HEK293 (cell line): ENCODE measurements at regions not wholly inside any gene's neighbourhood (a gene's known extent, or its start where the extent isn't known, plus 50 kb on each side); places are given as distances from the start of the nearest gene placed in this dataset.

Experiments used
- KLF1 ChIP-seq: fragments of 450-650 bp; formaldehyde crosslinking; IDR thresholded peaks from 2 replicates; pipeline ENCODE4 v1.5.1; 2016; ENCODE audit warnings: missing biosample characterization, missing genetic modification characterization
- MEIS1 ChIP-seq: sonication (generic); formaldehyde crosslinking; IDR thresholded peaks from 2 replicates; pipeline ENCODE4 v1.8.1; 2022; ENCODE audit warnings: missing genetic modification reagents, mild to moderate bottlenecking, borderline replicate concordance
- SCRT2 ChIP-seq: fragments of 450-650 bp; formaldehyde crosslinking; IDR thresholded peaks from 2 replicates; pipeline ENCODE4 v1.5.1; 2016; ENCODE audit warnings: missing biosample characterization, missing genetic modification characterization
- YY1 ChIP-seq: fragments of 450-650 bp; formaldehyde crosslinking; IDR thresholded peaks from 2 replicates; pipeline ENCODE4 v1.5.1; 2018; ENCODE audit warnings: missing biosample characterization, missing genetic modification characterization
- ZBTB21 ChIP-seq: fragments of 450-650 bp; formaldehyde crosslinking; IDR thresholded peaks from 2 replicates; pipeline ENCODE4 v1.5.1; 2017; ENCODE audit warnings: missing biosample characterization, missing genetic modification characterization
- ZNF473 ChIP-seq: fragments of 450-650 bp; formaldehyde crosslinking; IDR thresholded peaks from 2 replicates; pipeline ENCODE4 v1.5.1; 2017; ENCODE audit warnings: missing biosample characterization, missing genetic modification characterization
- ZNF529 ChIP-seq: fragments of 450-650 bp; formaldehyde crosslinking; IDR thresholded peaks from 2 replicates; pipeline ENCODE4 v1.5.1; 2017; ENCODE audit warnings: missing genetic modification characterization, missing biosample characterization; ENCODE audit not compliant: insufficient replicate concordance
- ZNF623 ChIP-seq: fragments of 450-650 bp; formaldehyde crosslinking; IDR thresholded peaks from 2 replicates; pipeline ENCODE4 v1.5.1; 2016; ENCODE audit warnings: missing biosample characterization, missing genetic modification characterization
- ZNF639 ChIP-seq: fragments of 450-650 bp; formaldehyde crosslinking; IDR thresholded peaks from 2 replicates; pipeline ENCODE4 v1.5.1; 2016; ENCODE audit warnings: missing biosample characterization, missing genetic modification characterization
- TF ChIP-seq, protein P1 (sequence below): fragments of 450-650 bp; formaldehyde crosslinking; IDR thresholded peaks from 2 replicates; pipeline ENCODE4 v1.5.1; 2016; ENCODE audit warnings: missing biosample characterization, missing genetic modification characterization

DNA sequence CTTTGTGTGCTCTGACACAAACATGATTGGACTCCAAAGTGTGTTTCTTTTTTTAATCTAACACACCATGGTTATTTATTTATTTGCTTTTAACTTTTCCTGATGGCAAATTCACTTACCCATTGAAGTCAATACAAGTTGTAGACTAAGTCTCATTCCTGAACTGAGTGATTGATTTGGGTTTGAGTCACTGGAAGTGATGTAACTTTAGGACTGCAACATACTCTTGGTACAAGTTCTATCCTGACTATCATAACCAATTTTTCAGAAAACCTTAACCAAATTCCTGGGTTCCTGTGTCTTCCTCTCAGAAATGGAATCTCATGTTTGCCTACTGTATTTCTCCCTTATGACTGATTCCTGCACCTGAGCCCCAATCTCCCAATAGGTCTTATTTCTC, 590.0 kb upstream of the ROBO1 start:
- TF ChIP-seq SCRT2, result no peak
- no peak for TF ChIP-seq ZNF639 (tag by site-specific recombination)
- TF ChIP-seq, protein P1, sequence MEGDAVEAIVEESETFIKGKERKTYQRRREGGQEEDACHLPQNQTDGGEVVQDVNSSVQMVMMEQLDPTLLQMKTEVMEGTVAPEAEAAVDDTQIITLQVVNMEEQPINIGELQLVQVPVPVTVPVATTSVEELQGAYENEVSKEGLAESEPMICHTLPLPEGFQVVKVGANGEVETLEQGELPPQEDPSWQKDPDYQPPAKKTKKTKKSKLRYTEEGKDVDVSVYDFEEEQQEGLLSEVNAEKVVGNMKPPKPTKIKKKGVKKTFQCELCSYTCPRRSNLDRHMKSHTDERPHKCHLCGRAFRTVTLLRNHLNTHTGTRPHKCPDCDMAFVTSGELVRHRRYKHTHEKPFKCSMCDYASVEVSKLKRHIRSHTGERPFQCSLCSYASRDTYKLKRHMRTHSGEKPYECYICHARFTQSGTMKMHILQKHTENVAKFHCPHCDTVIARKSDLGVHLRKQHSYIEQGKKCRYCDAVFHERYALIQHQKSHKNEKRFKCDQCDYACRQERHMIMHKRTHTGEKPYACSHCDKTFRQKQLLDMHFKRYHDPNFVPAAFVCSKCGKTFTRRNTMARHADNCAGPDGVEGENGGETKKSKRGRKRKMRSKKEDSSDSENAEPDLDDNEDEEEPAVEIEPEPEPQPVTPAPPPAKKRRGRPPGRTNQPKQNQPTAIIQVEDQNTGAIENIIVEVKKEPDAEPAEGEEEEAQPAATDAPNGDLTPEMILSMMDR, result no peak
- no peak for TF ChIP-seq MEIS1
- TF ChIP-seq ZBTB21 (tag by site-specific recombination), result no peak
- TF ChIP-seq KLF1 (tag by site-specific recombination), result no peak
- no peak for TF ChIP-seq YY1 (tag by site-specific recombination)
- TF ChIP-seq ZNF623 (tag by site-specific recombination), result no peak
- no peak for TF ChIP-seq ZNF473
- TF ChIP-seq ZNF529 (tag by site-specific recombination), result no peak
